ENCODE measurements at regions not wholly inside any gene's neighbourhood (a gene's known extent, or its start where the extent isn't known, plus 50 kb on each side); places are given as distances from the start of the nearest gene placed in this dataset.

- no peaks in the 10 kb centered on the region for H4K20me1 ChIP-seq (ENCODE audit: control insufficient read depth, insufficient read depth)
- WGBS (ENCODE audit: insufficient coverage, insufficient replicate concordance, low lambda C conversion rate, missing lambda C conversion rate): 36% methylated on average over 10 of the region's 10 CpGs
- H3K4me1 ChIP-seq (ENCODE audit: control insufficient read depth, insufficient read depth, low read length): no peaks in the 10 kb centered on the region
- no peak for FAIRE-seq
- no peak for TF ChIP-seq PML (IDR thresholded peaks at IDR 0.05; ENCODE audit: low read length)
- TF ChIP-seq BHLHE40 (IDR thresholded peaks at IDR 0.05; ENCODE audit: borderline replicate concordance in 1 of 2, low read depth in 2 of 2, low read length in 1 of 2): no peak
- TF ChIP-seq EZH2 (IDR thresholded peaks at IDR 0.05; ENCODE audit: borderline replicate concordance, control insufficient read depth, low read depth, low read length): no peak
- no peak for TF ChIP-seq MYC (IDR thresholded peaks at IDR 0.05; ENCODE audit: insufficient read depth, insufficient read length, insufficient replicate concordance, low read length, severe bottlenecking)
- TF ChIP-seq CBX3 (IDR thresholded peaks at IDR 0.05; ENCODE audit: borderline replicate concordance, low read depth): no peak
- no peak for DNase-seq (ENCODE audit: low read depth, low spot score)
- no peak overlapping the region for H3K4me2 ChIP-seq (ENCODE audit: control insufficient read depth, insufficient read depth)
- no peak overlapping the region for H3K27ac ChIP-seq (ENCODE audit: control insufficient read depth, insufficient read depth)
- ChIA-PET RAD21 (ENCODE audit: unreplicated experiment) (no interaction called here), CTCF (no interaction called here), SMC1A (ENCODE audit: uncharacterized antibody, unreplicated experiment) (no interaction called here), POLR2A (no interaction called here)
- H3K79me2 ChIP-seq (ENCODE audit: control insufficient read depth, insufficient read depth, low read length): no peaks in the 10 kb centered on the region
- H3K4me3 ChIP-seq: no peak overlapping the region
- H3K9me3 ChIP-seq (replicated peaks; ENCODE audit: control insufficient read depth, insufficient read depth, low read length): no peaks in the 10 kb centered on the region
- no peaks in the 10 kb centered on the region for H3K27me3 ChIP-seq (replicated peaks in 1 of 2; ENCODE audit: control insufficient read depth in 2 of 2, insufficient read depth in 2 of 2, low read length in 1 of 2)
- ATAC-seq: no peak
- in situ Hi-C loops (cut with MboI): no loop called here
- H3K36me3 ChIP-seq (ENCODE audit: control insufficient read depth in 2 of 2, insufficient read depth in 2 of 2, low read length in 1 of 2): no peaks in the 10 kb centered on the region
- H2AFZ ChIP-seq (ENCODE audit: control insufficient read depth, low read depth, low read length): no peak overlapping the region
- H3K9ac ChIP-seq (ENCODE audit: control insufficient read depth, insufficient read depth, low read length): no peak overlapping the region
- intact Hi-C loops (cut with micrococcal nuclease; ENCODE audit: unreplicated experiment): no loop called here
- BruUV-seq (replicated peaks): no TSS peak
These were observed 119.6 kb downstream of the CBLL2 start for GRCh38 chrX:22392133-22392948.

- ChIA-PET SMC1A (ENCODE audit: uncharacterized antibody, unreplicated experiment) (no interaction called here), RAD21 (ENCODE audit: unreplicated experiment) (no interaction called here), POLR2A (no interaction called here), CTCF (no interaction called here)
- Histone ChIP-seq H4K20me1 (ENCODE audit: control insufficient read depth, insufficient read depth) (no peaks in the 10 kb centered on the region), H3K27ac (ENCODE audit: control insufficient read depth, insufficient read depth) (no peak overlapping the region), H2AFZ (ENCODE audit: control insufficient read depth, low read depth, low read length) (no peak overlapping the region), H3K79me2 (ENCODE audit: control insufficient read depth, insufficient read depth, low read length) (no peaks in the 10 kb centered on the region), H3K4me2 (ENCODE audit: control insufficient read depth, insufficient read depth) (no peak overlapping the region), H3K27me3 (replicated peaks in 1 of 2; ENCODE audit: control insufficient read depth in 2 of 2, insufficient read depth in 2 of 2, low read length in 1 of 2) (no peaks in the 10 kb centered on the region), H3K4me1 (ENCODE audit: control insufficient read depth, insufficient read depth, low read length) (no peaks in the 10 kb centered on the region), H3K9ac (ENCODE audit: control insufficient read depth, insufficient read depth, low read length) (no peak overlapping the region), H3K4me3 (no peak overlapping the region), H3K36me3 (ENCODE audit: control insufficient read depth in 2 of 2, insufficient read depth in 2 of 2, low read length in 1 of 2) (no peaks in the 10 kb centered on the region), H3K9me3 (replicated peaks; ENCODE audit: control insufficient read depth, insufficient read depth, low read length) (no peaks in the 10 kb centered on the region)
- BruUV-seq (replicated peaks): no TSS peak
- no peak for ATAC-seq
- no peak for DNase-seq (ENCODE audit: low read depth, low spot score)
- in situ Hi-C loops (cut with MboI) (no loop called here), intact Hi-C loops (cut with micrococcal nuclease; ENCODE audit: unreplicated experiment) (no loop called here)
- no peak for FAIRE-seq
- WGBS (ENCODE audit: insufficient coverage, insufficient replicate concordance, low lambda C conversion rate, missing lambda C conversion rate): 40% methylated on average over 4 of the region's 4 CpGs
- no peak for TF ChIP-seq SUZ12 (IDR thresholded peaks at IDR 0.05; ENCODE audit: unreplicated experiment)
- TF ChIP-seq ZNF24 (IDR thresholded peaks at IDR 0.05): no peak
- no peak for TF ChIP-seq IKZF2 (IDR thresholded peaks at IDR 0.05)
- no peak for TF ChIP-seq TCF3 (IDR thresholded peaks at IDR 0.05; ENCODE audit: borderline replicate concordance, insufficient read depth, low read depth, low read length)
- no peak for TF ChIP-seq BCL3 (IDR thresholded peaks at IDR 0.05; ENCODE audit: borderline replicate concordance, insufficient read depth, low read depth, low read length, poor library complexity, severe bottlenecking)
- no peak for TF ChIP-seq YBX1 (IDR thresholded peaks at IDR 0.05)
These were observed 122.7 kb downstream of the CBLL2 start for GRCh38 chrX:22395372-22395771.
